Activated CD8-positive, alpha-beta memory T cell treated with anti-CD3 and anti-CD28 coated beads for 36 hours (primary cell): ENCODE measurements at regions not wholly inside any gene's neighbourhood (a gene's known extent, or its start where the extent isn't known, plus 50 kb on each side); places are given as distances from the start of the nearest gene placed in this dataset.

ENCODE experiments used
- CTCF ChIA-PET: fragments of 350-600 bp; sonication (Branson Sonifier 250); formaldehyde crosslinking; loops from one replicate; lab custom pipeline; 2021; ENCODE audit warnings: antibody characterized with exemption; lab: Charles Lee
- POLR2A ChIA-PET: fragments of 350-600 bp; sonication (Branson Sonifier 250); formaldehyde crosslinking; loops from one replicate; lab custom pipeline; 2021; ENCODE audit warnings: antibody characterized with exemption; lab: Charles Lee

GRCh38 chr13:85420136-85420535, 379.1 kb downstream of the SLITRK6 start:
- POLR2A ChIA-PET = no interaction called here
- CTCF ChIA-PET = no interaction called here

- CTCF ChIA-PET = no interaction called here
- POLR2A ChIA-PET = no interaction called here
Measured at GRCh38 chr13:85419611-85420010, 379.6 kb downstream of the SLITRK6 start.

- POLR2A ChIA-PET = no interaction called here
- CTCF ChIA-PET = no interaction called here
Measured at GRCh38 chr13:85417807-85418206, 381.4 kb downstream of the SLITRK6 start.

- ChIA-PET CTCF (no interaction called here), POLR2A (no interaction called here)
Measured at GRCh38 chr13:85413664-85414063, 385.6 kb downstream of the SLITRK6 start.

- ChIA-PET CTCF (no interaction called here), POLR2A (no interaction called here)
Measured at GRCh38 chr13:85412448-85412847, 386.8 kb downstream of the SLITRK6 start.

- ChIA-PET POLR2A (no interaction called here), CTCF (no interaction called here)
Measured at GRCh38 chr13:85411591-85411990, 387.6 kb downstream of the SLITRK6 start.

DNA sequence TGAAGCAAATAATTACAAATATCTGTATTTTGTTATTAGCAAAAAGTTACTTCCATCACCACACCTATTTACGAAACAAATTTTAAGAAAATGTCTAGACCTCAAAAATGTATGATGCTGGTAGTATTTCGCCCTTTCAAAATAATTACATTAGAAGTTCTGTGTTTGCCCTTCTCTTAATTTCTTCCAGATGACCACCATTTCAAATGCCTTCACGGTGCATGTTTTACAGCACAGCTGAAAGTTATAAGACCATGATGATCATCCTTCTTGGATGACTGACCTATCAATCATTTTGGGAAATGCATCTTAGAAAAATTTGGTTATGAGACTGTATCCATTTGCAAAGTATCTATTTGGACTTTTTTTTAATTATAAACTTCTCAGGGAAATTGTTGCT, 390.8 kb downstream of the SLITRK6 start:
- POLR2A ChIA-PET = no interaction called here
- CTCF ChIA-PET = no interaction called here

GRCh38 chr13:85406269-85406975, 392.8 kb downstream of the SLITRK6 start:
- CTCF ChIA-PET = no interaction called here
- POLR2A ChIA-PET = no interaction called here

DNA sequence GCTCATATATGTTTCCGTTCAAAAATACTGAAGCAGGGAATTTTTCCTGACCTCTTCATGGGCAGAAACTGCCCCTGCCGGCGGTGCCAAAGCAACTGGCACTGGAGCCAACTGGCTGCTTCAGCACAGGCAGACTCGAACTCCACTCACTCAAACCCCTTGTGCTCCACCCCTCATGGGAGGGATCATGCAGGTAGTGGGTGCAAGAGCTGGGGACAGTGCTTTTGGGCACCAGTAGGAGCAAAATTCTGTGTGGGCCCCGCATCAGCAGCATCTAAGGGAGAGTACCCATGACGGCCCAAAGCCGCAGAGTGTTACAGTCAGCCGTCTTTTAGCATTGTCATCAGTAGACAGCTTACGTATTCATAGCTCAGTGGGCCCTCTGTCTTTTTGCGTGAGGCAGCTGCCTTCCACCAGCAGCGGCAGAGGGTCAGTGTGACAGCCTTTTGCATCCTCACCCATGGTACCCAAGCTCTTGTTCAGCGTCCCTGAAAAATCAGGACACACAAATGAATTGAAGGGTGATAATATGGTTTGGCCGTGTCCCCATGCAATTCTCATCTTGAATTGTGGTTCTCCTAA, 393.8 kb downstream of the SLITRK6 start:
- ChIA-PET CTCF (no interaction called here), POLR2A (no interaction called here)

- POLR2A ChIA-PET = no interaction called here
- CTCF ChIA-PET = no interaction called here
Measured at GRCh38 chr13:85386424-85386823, 412.8 kb downstream of the SLITRK6 start.

DNA sequence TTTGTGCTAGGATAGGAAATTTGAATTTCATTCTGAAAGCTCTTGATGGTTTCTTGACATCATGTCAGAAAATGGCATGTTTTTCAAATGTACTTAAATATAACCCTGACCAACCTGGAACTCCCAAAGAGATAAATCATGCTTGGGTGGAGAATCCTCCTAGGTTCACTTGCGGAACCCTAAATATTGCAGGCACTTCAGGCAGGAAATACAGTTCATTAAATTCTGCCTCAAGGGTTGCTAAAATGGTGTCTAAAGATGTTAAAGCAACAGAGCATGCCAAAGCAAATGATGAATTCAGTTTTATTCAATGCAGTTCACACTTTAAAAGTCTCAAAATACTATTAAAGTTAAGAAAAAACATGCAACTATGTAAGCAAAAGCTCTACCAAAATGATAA, 415.9 kb downstream of the SLITRK6 start:
- ChIA-PET CTCF (no interaction called here), POLR2A (no interaction called here)

DNA sequence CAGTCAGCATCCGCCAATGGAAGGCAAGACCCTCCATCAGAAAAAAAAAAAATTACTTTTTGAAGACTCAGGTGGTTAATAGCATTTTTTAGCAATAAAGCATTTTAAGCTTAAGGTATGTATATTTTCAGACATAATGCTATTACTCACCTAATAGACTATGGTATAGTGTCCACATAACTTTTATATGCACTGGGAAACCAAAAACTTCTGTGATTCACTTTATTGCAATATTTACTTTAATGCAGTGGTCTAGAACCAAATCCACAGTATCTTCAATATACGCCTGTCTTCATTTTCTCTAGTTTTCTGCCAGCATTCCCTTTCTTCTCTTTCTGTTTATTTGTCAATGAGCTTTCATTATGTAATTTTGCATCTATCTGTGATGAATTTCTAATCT, 418.1 kb downstream of the SLITRK6 start:
- POLR2A ChIA-PET = no interaction called here
- CTCF ChIA-PET = no interaction called here

DNA sequence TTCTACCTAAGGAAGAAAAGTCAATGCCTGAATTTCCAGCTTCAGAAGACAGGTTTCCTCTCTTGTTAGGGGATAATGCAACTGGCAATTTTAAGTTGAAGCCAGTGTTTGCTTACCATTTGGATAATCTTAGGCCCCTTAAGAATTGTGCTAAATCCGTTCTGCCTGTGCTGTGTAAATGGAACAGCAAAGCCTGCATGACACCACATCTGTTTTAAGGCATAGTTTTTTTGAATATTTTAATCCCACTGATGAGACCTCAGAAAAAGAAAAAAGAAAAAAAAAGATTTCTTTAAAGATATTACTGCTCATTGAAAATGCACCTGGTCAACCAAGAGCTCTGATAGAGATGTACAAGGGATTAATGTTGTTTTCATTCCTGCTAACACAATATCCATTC, 419.2 kb downstream of the SLITRK6 start:
- CTCF ChIA-PET = no interaction called here
- POLR2A ChIA-PET = no interaction called here

- POLR2A ChIA-PET = no interaction called here
Measured at GRCh38 chr13:85379433-85379832, 419.8 kb downstream of the SLITRK6 start.

DNA sequence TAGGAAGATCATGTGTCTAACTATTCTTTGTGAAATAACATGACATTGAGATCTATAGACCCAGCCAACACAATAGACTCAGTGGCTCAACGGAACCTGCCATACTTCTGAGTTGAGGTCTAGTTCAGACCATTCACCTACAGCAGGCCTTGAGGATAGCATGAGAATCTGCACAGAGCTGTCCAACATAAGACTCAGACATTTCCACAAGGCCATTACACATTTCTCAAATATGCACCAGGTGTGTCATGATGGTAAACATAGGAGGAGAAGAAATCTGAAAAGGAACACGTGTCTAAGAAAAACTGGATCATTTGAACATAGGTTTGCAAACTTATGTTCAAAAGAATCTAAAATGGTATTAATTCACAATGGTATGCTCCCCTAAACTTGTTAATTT, 421.4 kb downstream of the SLITRK6 start:
- CTCF ChIA-PET = no interaction called here
- POLR2A ChIA-PET = no interaction called here

More at GRCh38 chr13:85379433-85379832, 419.8 kb downstream of the SLITRK6 start:
- CTCF ChIA-PET = no interaction called here

DNA sequence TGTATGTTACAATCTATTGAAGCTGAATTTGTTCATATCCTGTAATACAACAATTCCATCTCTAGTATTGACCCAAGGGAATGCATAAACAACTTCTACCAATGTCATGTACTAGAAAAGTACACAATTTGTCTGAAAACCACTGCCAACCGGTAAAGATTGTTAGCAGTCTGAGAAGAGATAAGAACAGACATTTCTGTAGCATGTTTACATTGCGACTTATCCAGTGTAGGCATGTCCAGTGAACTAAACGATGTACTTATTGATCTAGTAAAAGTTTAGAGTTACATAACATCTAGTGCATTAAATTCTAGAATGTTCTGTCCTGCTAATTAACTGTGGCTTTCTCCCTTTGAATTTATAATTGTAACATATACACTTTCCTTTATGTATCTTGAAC, 425.9 kb downstream of the SLITRK6 start:
- ChIA-PET POLR2A (no interaction called here), CTCF (no interaction called here)

DNA sequence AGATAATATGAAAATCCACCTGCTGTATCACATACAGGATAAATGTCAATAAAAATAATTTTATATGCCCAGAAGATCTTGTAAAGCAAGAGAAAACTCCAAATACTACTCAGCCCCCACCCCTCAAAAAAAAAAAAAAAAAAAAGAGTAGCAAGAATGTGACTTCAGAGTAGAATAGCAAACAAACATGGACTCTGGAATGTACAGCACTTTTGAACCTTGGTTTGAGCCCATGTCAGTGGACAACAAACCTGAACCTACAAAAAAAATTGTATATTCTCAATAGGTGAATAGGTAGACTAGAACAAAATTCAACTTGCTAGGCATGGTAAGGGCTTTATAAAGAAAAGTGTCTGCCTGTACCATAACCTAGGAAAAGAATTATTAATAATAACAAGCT, 428.0 kb downstream of the SLITRK6 start:
- ChIA-PET CTCF (no interaction called here), POLR2A (no interaction called here)

DNA sequence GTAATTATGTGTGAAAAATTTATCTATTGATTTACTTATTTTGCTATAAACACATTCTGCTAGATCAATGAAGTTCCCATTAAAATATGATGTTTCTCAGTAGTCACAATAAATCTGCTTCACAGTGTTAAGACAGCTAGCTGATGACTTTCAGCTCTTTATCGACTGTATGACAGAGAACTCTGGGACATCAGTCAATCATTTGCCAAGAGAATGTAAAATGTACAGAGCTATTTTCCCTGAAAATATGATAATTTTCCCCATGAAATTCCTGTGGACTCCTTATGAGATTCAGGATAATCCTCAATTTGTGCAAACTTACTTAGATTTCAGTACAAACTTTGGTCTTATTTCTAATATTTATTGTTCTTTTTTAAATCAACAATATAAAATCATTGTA, 430.5 kb downstream of the SLITRK6 start:
- POLR2A ChIA-PET = no interaction called here

GRCh38 chr13:85367887-85368286, 431.3 kb downstream of the SLITRK6 start:
- ChIA-PET CTCF (no interaction called here), POLR2A (no interaction called here)

More for the DNA sequence above, 430.5 kb downstream of the SLITRK6 start:
- CTCF ChIA-PET = no interaction called here

DNA sequence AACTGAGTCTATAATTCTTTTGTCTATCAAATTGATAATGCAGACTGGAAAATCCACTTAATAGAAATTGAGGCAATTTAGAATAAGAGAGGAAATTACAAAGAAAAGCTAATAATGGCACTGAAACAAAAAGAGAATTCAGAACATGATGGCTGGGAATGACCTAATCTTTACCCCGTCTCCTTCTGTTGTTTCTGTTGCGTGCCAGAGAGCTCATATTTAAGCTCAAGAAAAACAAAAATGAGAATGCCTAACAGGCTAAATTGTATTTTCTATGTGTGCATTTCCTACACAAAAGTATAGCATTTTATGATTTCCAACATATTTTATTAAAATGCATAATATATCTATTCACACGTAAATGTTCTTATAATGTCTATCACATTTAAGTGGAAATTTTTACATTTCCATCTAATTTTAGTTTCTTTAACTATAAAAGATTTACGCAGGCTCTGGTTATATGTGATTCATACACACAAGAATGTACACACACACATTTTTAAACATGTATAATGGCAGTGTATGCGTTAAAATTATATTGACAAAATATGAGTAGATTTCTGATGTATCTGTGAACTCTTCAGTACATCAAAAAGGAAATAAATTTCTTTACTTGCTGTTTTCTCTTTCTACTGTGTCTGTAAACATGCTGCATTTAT, 432.3 kb downstream of the SLITRK6 start:
- ChIA-PET CTCF (no interaction called here), POLR2A (no interaction called here)

- POLR2A ChIA-PET = no interaction called here
- CTCF ChIA-PET = no interaction called here
Measured at GRCh38 chr13:85363504-85363903, 435.7 kb downstream of the SLITRK6 start.
